ENCODE measurements at regions not wholly inside any gene's neighbourhood (a gene's known extent, or its start where the extent isn't known, plus 50 kb on each side); places are given as distances from the start of the nearest gene placed in this dataset.

DNA sequence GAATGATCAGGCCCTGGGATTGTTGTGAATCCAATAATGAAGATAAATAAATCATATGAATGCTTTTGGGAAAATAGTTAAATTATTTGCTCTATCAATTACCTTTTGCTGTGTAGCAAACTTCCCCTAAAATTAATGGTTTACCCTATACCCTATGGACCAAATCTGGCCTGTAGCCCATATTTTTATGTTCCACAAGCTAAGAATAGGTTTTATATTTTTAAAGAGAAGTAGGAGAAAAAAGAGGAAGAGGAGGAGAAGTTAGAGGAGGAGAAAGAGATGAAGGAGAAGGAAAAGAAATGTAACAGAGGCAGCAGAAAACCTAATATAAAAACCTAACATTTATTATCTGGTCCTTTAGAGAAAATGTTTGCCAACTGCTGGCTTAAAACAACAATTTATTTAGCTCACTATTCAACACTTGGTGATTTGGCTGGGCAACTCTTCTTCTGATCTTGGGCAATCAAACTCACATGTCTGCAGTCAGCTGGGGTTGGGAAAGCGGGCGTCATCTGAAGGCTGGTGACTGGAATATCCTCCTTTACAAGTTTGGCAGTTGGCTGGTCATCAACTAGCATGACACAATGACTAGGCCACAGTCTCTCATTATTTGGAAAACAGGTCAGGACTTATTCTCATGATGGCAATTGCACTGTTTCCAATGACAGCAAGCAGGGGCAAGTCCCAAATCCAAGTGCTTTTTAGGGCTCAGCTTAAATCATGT lies 522.9 kb downstream of the RASEF start:
- TF ChIP-seq, protein P1, sequence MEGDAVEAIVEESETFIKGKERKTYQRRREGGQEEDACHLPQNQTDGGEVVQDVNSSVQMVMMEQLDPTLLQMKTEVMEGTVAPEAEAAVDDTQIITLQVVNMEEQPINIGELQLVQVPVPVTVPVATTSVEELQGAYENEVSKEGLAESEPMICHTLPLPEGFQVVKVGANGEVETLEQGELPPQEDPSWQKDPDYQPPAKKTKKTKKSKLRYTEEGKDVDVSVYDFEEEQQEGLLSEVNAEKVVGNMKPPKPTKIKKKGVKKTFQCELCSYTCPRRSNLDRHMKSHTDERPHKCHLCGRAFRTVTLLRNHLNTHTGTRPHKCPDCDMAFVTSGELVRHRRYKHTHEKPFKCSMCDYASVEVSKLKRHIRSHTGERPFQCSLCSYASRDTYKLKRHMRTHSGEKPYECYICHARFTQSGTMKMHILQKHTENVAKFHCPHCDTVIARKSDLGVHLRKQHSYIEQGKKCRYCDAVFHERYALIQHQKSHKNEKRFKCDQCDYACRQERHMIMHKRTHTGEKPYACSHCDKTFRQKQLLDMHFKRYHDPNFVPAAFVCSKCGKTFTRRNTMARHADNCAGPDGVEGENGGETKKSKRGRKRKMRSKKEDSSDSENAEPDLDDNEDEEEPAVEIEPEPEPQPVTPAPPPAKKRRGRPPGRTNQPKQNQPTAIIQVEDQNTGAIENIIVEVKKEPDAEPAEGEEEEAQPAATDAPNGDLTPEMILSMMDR (IDR thresholded peaks at IDR 0.05), result no peak
- no peak for TF ChIP-seq POLR2A (IDR thresholded peaks at IDR 0.05)

All from testis (tissue), 2 donors.